Anterior cingulate cortex (tissue), 58 donors: ENCODE measurements at regions not wholly inside any gene's neighbourhood (a gene's known extent, or its start where the extent isn't known, plus 50 kb on each side); places are given as distances from the start of the nearest gene placed in this dataset.
"Not testable (repeated sequence)": the region's sequence is repeated elsewhere in the genome, so short reads cannot be mapped to it uniquely, and the experiment has no call there.

Experiments
- DNase-seq, 58 donors: peaks; one replicate each; lab custom pipeline; 2025; lab: John Stamatoyannopoulos, UW

- DNase-seq = not testable (repeated sequence)
Measured at GRCh38 chr13:90494849-90495248, 852.6 kb upstream of the MIR17HG start.

- no peak for DNase-seq
Measured at GRCh38 chr13:90498096-90498495, 849.4 kb upstream of the MIR17HG start.

GRCh38 chr13:90498816-90499215, 848.7 kb upstream of the MIR17HG start:
- no peak for DNase-seq

GRCh38 chr13:90500569-90500968, 846.9 kb upstream of the MIR17HG start:
- DNase-seq = no peak

- DNase-seq = peak in 2 of 58 donors; percentile 0 to 1
Measured at GRCh38 chr13:90502153-90502552, 845.3 kb upstream of the MIR17HG start.

- DNase-seq = no peak
Measured at GRCh38 chr13:90502762-90503161, 844.7 kb upstream of the MIR17HG start.

GRCh38 chr13:90510319-90510718, 837.2 kb upstream of the MIR17HG start:
- no peak for DNase-seq

- no peak for DNase-seq
Measured at GRCh38 chr13:90511903-90512302, 835.6 kb upstream of the MIR17HG start.

GRCh38 chr13:90514712-90515111, 832.8 kb upstream of the MIR17HG start:
- DNase-seq = not testable (repeated sequence)

- DNase-seq = no peak
Measured at GRCh38 chr13:90518417-90518816, 829.1 kb upstream of the MIR17HG start.

- DNase-seq = no peak
Measured at GRCh38 chr13:90519157-90519556, 828.3 kb upstream of the MIR17HG start.

GRCh38 chr13:90526711-90527110, 820.8 kb upstream of the MIR17HG start:
- no peak for DNase-seq

- no peak for DNase-seq
Measured at GRCh38 chr13:90531744-90532143, 815.7 kb upstream of the MIR17HG start.

GRCh38 chr13:90532861-90533492, 814.5 kb upstream of the MIR17HG start:
- DNase-seq = no peak

- DNase-seq = peak in 5 of 58 donors; percentile 1 to 47 (median 19)
Measured at GRCh38 chr13:90533866-90534265, 813.6 kb upstream of the MIR17HG start.

GRCh38 chr13:90534617-90535370, 812.7 kb upstream of the MIR17HG start:
- DNase-seq = no peak

GRCh38 chr13:90535421-90535820, 812.1 kb upstream of the MIR17HG start:
- DNase-seq = no peak

GRCh38 chr13:90538063-90538462, 809.4 kb upstream of the MIR17HG start:
- DNase-seq = no peak

- no peak for DNase-seq
Measured at GRCh38 chr13:90541346-90541745, 806.1 kb upstream of the MIR17HG start.

GRCh38 chr13:90542959-90543505, 804.5 kb upstream of the MIR17HG start:
- no peak for DNase-seq

- no peak for DNase-seq
Measured at GRCh38 chr13:90545070-90545840, 802.2 kb upstream of the MIR17HG start.
